KMS-11 (cell line): ENCODE measurements at regions not wholly inside any gene's neighbourhood (a gene's known extent, or its start where the extent isn't known, plus 50 kb on each side); places are given as distances from the start of the nearest gene placed in this dataset.

Source experiments
- H2AFZ ChIP-seq: fragments of 200-600 bp; sonication (generic); 2 replicates; pipeline ENCODE4 v1.6.1; 2016; ENCODE audit warnings: antibody characterized with exemption, mixed run types, low read depth
- H3K27ac ChIP-seq: fragments of 200-600 bp; sonication (generic); 2 replicates; pipeline ENCODE4 v1.6.1; 2016; ENCODE audit warnings: mild to moderate bottlenecking, mixed run types
- H3K27me3 ChIP-seq: fragments of 200-600 bp; sonication (generic); 2 replicates; pipeline ENCODE4 v1.6.1; 2017; ENCODE audit warnings: mild to moderate bottlenecking, low read depth, mixed run types, moderate library complexity; ENCODE audit not compliant: insufficient read depth
- H3K36me3 ChIP-seq: fragments of 200-600 bp; sonication (generic); 2 replicates; pipeline ENCODE4 v1.6.1; 2017; ENCODE audit warnings: mild to moderate bottlenecking, mixed run types; ENCODE audit not compliant: insufficient read depth
- H3K4me1 ChIP-seq: fragments of 200-600 bp; sonication (generic); 2 replicates; pipeline ENCODE4 v1.6.1; 2016; ENCODE audit warnings: mild to moderate bottlenecking, low read depth, mixed run types; ENCODE audit not compliant: poor library complexity, severe bottlenecking
- H3K4me2 ChIP-seq: fragments of 200-600 bp; sonication (generic); 2 replicates; pipeline ENCODE4 v1.7.0; 2016; ENCODE audit warnings: mild to moderate bottlenecking, mixed run types
- H3K4me3 ChIP-seq: fragments of 200-600 bp; sonication (generic); IDR thresholded peaks from 2 replicates; pipeline ENCODE4 v1.6.1; 2017; ENCODE audit warnings: low read depth, low read length, mixed read lengths; ENCODE audit not compliant: insufficient read depth
- H3K79me2 ChIP-seq: fragments of 200-600 bp; sonication (generic); 2 replicates; pipeline ENCODE4 v1.6.1; 2016; ENCODE audit warnings: low read depth, mixed run types; ENCODE audit not compliant: insufficient read depth
- H3K9ac ChIP-seq: fragments of 200-600 bp; sonication (generic); 2 replicates; pipeline ENCODE4 v1.6.1; 2016; ENCODE audit warnings: mild to moderate bottlenecking, mixed run types
- H4K20me1 ChIP-seq: fragments of 200-600 bp; sonication (generic); 2 replicates; pipeline ENCODE4 v1.6.1; 2016; ENCODE audit warnings: mild to moderate bottlenecking, mixed run types; ENCODE audit not compliant: insufficient read depth
- TF ChIP-seq, protein P1 (sequence below): fragments of 200-600 bp; sonication (generic); conservative IDR thresholded peaks from 2 replicates; pipeline ENCODE4 v1.6.1; 2017; ENCODE audit warnings: low read depth, mild to moderate bottlenecking, antibody characterized with exemption, low read length, moderate library complexity, mixed read lengths

GRCh38 chr6:69589626-69590025, 207.2 kb downstream of the LMBRD1 start:
- H3K4me1 ChIP-seq = peaks cover 19% of the 10 kb centered on the region
- H3K27ac ChIP-seq = no peak overlapping the region
- H3K27me3 ChIP-seq = no peaks in the 10 kb centered on the region
- H3K79me2 ChIP-seq = no peaks in the 10 kb centered on the region
- no peak overlapping the region for H3K4me3 ChIP-seq
- no peaks in the 10 kb centered on the region for H3K36me3 ChIP-seq
- TF ChIP-seq, protein P1, sequence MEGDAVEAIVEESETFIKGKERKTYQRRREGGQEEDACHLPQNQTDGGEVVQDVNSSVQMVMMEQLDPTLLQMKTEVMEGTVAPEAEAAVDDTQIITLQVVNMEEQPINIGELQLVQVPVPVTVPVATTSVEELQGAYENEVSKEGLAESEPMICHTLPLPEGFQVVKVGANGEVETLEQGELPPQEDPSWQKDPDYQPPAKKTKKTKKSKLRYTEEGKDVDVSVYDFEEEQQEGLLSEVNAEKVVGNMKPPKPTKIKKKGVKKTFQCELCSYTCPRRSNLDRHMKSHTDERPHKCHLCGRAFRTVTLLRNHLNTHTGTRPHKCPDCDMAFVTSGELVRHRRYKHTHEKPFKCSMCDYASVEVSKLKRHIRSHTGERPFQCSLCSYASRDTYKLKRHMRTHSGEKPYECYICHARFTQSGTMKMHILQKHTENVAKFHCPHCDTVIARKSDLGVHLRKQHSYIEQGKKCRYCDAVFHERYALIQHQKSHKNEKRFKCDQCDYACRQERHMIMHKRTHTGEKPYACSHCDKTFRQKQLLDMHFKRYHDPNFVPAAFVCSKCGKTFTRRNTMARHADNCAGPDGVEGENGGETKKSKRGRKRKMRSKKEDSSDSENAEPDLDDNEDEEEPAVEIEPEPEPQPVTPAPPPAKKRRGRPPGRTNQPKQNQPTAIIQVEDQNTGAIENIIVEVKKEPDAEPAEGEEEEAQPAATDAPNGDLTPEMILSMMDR = no peak
- H3K9ac ChIP-seq = no peak overlapping the region
- H2AFZ ChIP-seq = no peak overlapping the region
- no peak overlapping the region for H3K4me2 ChIP-seq
- no peaks in the 10 kb centered on the region for H4K20me1 ChIP-seq

- H3K79me2 ChIP-seq = no peaks in the 10 kb centered on the region
- TF ChIP-seq, protein P1 = no peak
- peaks cover 34% of the 10 kb centered on the region for H3K4me1 ChIP-seq
- no peaks in the 10 kb centered on the region for H3K27me3 ChIP-seq
- no peaks in the 10 kb centered on the region for H3K36me3 ChIP-seq
- peak overlapping the region; percentile 43; the same call in 1 of the 2 replicates for H3K27ac ChIP-seq
- no peak overlapping the region for H3K4me3 ChIP-seq
- H3K9ac ChIP-seq = no peak overlapping the region
- H3K4me2 ChIP-seq = peak overlapping the region; percentile 72
- no peaks in the 10 kb centered on the region for H4K20me1 ChIP-seq
- peak overlapping the region; percentile 26; the same call in 1 of the 2 replicates for H2AFZ ChIP-seq
Measured at GRCh38 chr6:69584913-69585729, 211.7 kb downstream of the LMBRD1 start.

- no peaks in the 10 kb centered on the region for H3K79me2 ChIP-seq
- H3K27ac ChIP-seq = no peak overlapping the region
- peaks cover 34% of the 10 kb centered on the region for H3K4me1 ChIP-seq
- TF ChIP-seq, protein P1 = no peak
- 0 out of 2 replicates have a peak overlapping the region, but pooled peaks have one; percentile 26 for H2AFZ ChIP-seq
- no peak overlapping the region for H3K4me3 ChIP-seq
- peak overlapping the region; percentile 72; the same call in 1 of the 2 replicates for H3K4me2 ChIP-seq
- H3K9ac ChIP-seq = no peak overlapping the region
- H3K36me3 ChIP-seq = no peaks in the 10 kb centered on the region
- H4K20me1 ChIP-seq = no peaks in the 10 kb centered on the region
- no peaks in the 10 kb centered on the region for H3K27me3 ChIP-seq
Measured at GRCh38 chr6:69584536-69584912, 212.3 kb downstream of the LMBRD1 start.

DNA sequence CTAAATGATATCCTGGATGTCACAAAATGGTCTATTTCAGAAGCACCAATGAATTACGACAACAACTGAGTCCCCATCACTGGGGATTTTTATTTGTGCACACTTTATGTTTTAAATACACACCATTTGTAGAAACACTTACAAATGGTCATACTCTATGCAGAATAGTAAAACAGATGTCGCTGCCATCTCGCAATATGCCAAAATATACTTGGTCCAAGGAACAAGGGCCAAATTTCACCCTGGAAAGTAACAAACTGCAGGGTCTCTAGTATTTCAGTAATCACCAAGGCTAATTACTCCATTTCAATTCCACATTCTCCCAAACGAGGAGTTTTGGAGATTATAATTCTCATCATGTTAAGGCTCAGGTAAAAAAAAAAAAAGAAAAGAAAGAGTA, 215.2 kb downstream of the LMBRD1 start:
- Histone ChIP-seq H3K79me2 (no peaks in the 10 kb centered on the region), H3K4me3 (no peak overlapping the region), H2AFZ (no peak overlapping the region), H4K20me1 (no peaks in the 10 kb centered on the region), H3K36me3 (no peaks in the 10 kb centered on the region), H3K27me3 (no peaks in the 10 kb centered on the region), H3K4me2 (no peak overlapping the region), H3K4me1 (peaks cover 34% of the 10 kb centered on the region), H3K27ac (no peak overlapping the region), H3K9ac (no peak overlapping the region)
- TF ChIP-seq, protein P1 = no peak
